ENCODE measurements at regions not wholly inside any gene's neighbourhood (a gene's known extent, or its start where the extent isn't known, plus 50 kb on each side); places are given as distances from the start of the nearest gene placed in this dataset.

- TF ChIP-seq CTCF (IDR thresholded peaks at IDR 0.05) (no peak), POLR2A (IDR thresholded peaks at IDR 0.05) (no peak)
These were observed 143.5 kb upstream of the TGFBR2 start for GRCh38 chr3:30462721-30463470.
